Fibroblast of lung (primary cell): ENCODE measurements at regions not wholly inside any gene's neighbourhood (a gene's known extent, or its start where the extent isn't known, plus 50 kb on each side); places are given as distances from the start of the nearest gene placed in this dataset.

Experiments used
- EZH2 ChIP-seq: IDR thresholded peaks from 2 replicates; pipeline ENCODE4 v1.5.1; 2012; ENCODE audit warnings: low read length, control low read depth, mild to moderate bottlenecking; ENCODE audit errors: missing control alignments
- TF ChIP-seq, protein P1 (sequence below), 2 donors: IDR thresholded peaks in 1 of 2; conservative IDR thresholded peaks in 1 of 2; 1 replicate in 1 of 2; 2 replicates in 1 of 2; pipeline ENCODE4 v1.5.1; 2011 to 2012; ENCODE audit warnings: low read length in 2 of 2, control low read depth in 1 of 2, inconsistent platforms in 1 of 2, low read depth in 1 of 2, mild to moderate bottlenecking in 1 of 2

- TF ChIP-seq, protein P1, sequence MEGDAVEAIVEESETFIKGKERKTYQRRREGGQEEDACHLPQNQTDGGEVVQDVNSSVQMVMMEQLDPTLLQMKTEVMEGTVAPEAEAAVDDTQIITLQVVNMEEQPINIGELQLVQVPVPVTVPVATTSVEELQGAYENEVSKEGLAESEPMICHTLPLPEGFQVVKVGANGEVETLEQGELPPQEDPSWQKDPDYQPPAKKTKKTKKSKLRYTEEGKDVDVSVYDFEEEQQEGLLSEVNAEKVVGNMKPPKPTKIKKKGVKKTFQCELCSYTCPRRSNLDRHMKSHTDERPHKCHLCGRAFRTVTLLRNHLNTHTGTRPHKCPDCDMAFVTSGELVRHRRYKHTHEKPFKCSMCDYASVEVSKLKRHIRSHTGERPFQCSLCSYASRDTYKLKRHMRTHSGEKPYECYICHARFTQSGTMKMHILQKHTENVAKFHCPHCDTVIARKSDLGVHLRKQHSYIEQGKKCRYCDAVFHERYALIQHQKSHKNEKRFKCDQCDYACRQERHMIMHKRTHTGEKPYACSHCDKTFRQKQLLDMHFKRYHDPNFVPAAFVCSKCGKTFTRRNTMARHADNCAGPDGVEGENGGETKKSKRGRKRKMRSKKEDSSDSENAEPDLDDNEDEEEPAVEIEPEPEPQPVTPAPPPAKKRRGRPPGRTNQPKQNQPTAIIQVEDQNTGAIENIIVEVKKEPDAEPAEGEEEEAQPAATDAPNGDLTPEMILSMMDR (conservative IDR thresholded peaks at IDR 0.05 in 1 of 2, IDR thresholded peaks at IDR 0.05 in 1 of 2; ENCODE audit: low read depth in 1 of 2, low read length in 2 of 2), result no peak
- TF ChIP-seq EZH2, result no peak
These were observed 197.4 kb upstream of the ZNF536 start for GRCh38 chr19:30174791-30175190.
